A673 (cell line): ENCODE measurements at regions not wholly inside any gene's neighbourhood (a gene's known extent, or its start where the extent isn't known, plus 50 kb on each side); places are given as distances from the start of the nearest gene placed in this dataset.

Source experiments
- BruUV-seq: library from RNA; stranded (reverse); fragments of 400-500 nt; replicated peaks from 2 replicates; lab custom pipeline; 2021; lab: Mats Ljungman, UMichigan
- CTCF ChIA-PET: fragments of 300-600 bp; sonication (Branson Sonifier 250); formaldehyde crosslinking; loops from one replicate; lab custom pipeline; 2022; ENCODE audit warnings: antibody characterized with exemption; lab: Charles Lee
- POLR2A ChIA-PET: fragments of 300-600 bp; sonication (Branson Sonifier 250); formaldehyde crosslinking; loops from one replicate; lab custom pipeline; 2022; ENCODE audit warnings: antibody characterized with exemption; ENCODE audit not compliant: low non-redundant PET; lab: Charles Lee
- DNase-seq: peaks from one replicate; pipeline ENCODE4 v3.0.0-alpha.2; 2015; ENCODE audit warnings: low spot score
- H3K27ac ChIP-seq: fragments of 200-600 bp; sonication (generic); 2 replicates; pipeline ENCODE4 v1.5.1; 2016; ENCODE audit warnings: mixed run types, low read depth, mild to moderate bottlenecking, mixed read lengths, antibody characterized with exemption, low read length; ENCODE audit not compliant: poor library complexity, severe bottlenecking
- H3K27me3 ChIP-seq: fragments of 200-600 bp; sonication (generic); replicated peaks from 2 replicates; pipeline ENCODE4 v1.6.1; 2017; ENCODE audit warnings: mixed run types, low read depth, mild to moderate bottlenecking, mixed read lengths, antibody characterized with exemption, low read length; ENCODE audit not compliant: insufficient read depth, poor library complexity
- H3K36me3 ChIP-seq: fragments of 200-600 bp; sonication (generic); 2 replicates; pipeline ENCODE4 v1.6.1; 2016; ENCODE audit warnings: mixed run types, mild to moderate bottlenecking, mixed read lengths, antibody characterized with exemption, low read length; ENCODE audit not compliant: insufficient read depth, poor library complexity, severe bottlenecking
- H3K4me1 ChIP-seq: fragments of 200-600 bp; sonication (generic); 2 replicates; pipeline ENCODE4 v1.6.1; 2017; ENCODE audit warnings: mixed run types, mild to moderate bottlenecking, mixed read lengths, antibody characterized with exemption, low read length; ENCODE audit not compliant: insufficient read depth, poor library complexity, severe bottlenecking
- H3K4me3 ChIP-seq: fragments of 200-600 bp; sonication (generic); 2 replicates; pipeline ENCODE4 v1.5.1; 2016; ENCODE audit warnings: low read depth, mixed run types, mild to moderate bottlenecking, mixed read lengths, low read length; ENCODE audit not compliant: poor library complexity, severe bottlenecking
- H3K9me3 ChIP-seq: fragments of 200-600 bp; sonication (generic); 2 replicates; pipeline ENCODE4 v1.6.1; 2016; ENCODE audit warnings: mixed run types, low read depth, mild to moderate bottlenecking, mixed read lengths, antibody characterized with exemption, low read length; ENCODE audit not compliant: poor library complexity, severe bottlenecking
- EZH2 ChIP-seq: fragments of 200-600 bp; sonication (generic); IDR thresholded peaks from 2 replicates; pipeline ENCODE4 v1.6.1; 2017; ENCODE audit warnings: borderline replicate concordance, low read depth, mild to moderate bottlenecking, mixed read lengths, antibody characterized with exemption, low read length; ENCODE audit not compliant: poor library complexity, severe bottlenecking
- intact Hi-C: fragments of 100-400 bp; cut with micrococcal nuclease; formaldehyde crosslinking; loops from one replicate; pipeline ENCODE4 v1.10.0; 2022; ENCODE audit not compliant: unreplicated experiment
- TF ChIP-seq, protein P1 (sequence below): fragments of 300-800, 200-600 bp; sonication (generic); conservative IDR thresholded peaks from 2 replicates; pipeline ENCODE4 v1.5.1; 2017; ENCODE audit warnings: low read depth, mild to moderate bottlenecking, antibody characterized with exemption, low read length, moderate library complexity, mixed read lengths

DNA sequence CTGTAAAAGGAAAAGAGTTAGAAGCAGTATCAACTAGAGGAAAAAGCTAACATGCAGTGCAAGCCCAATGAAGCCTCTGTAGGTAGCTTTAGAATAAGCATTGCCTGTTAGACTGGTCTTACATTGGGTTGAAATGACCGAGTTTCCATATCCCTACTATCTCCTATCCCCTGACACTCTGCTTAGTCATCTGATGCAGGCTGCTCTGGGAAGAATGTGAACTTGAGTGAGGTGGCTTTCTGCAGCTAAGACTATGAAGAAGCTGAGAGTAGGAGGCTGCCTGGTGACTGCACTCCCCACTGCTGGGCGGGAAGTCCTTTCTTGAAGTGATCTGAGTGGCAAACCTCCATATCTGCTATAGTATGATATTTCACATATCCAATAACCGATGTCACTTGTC lies 64.7 kb downstream of the OXSM start:
- TF ChIP-seq, protein P1, sequence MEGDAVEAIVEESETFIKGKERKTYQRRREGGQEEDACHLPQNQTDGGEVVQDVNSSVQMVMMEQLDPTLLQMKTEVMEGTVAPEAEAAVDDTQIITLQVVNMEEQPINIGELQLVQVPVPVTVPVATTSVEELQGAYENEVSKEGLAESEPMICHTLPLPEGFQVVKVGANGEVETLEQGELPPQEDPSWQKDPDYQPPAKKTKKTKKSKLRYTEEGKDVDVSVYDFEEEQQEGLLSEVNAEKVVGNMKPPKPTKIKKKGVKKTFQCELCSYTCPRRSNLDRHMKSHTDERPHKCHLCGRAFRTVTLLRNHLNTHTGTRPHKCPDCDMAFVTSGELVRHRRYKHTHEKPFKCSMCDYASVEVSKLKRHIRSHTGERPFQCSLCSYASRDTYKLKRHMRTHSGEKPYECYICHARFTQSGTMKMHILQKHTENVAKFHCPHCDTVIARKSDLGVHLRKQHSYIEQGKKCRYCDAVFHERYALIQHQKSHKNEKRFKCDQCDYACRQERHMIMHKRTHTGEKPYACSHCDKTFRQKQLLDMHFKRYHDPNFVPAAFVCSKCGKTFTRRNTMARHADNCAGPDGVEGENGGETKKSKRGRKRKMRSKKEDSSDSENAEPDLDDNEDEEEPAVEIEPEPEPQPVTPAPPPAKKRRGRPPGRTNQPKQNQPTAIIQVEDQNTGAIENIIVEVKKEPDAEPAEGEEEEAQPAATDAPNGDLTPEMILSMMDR = no peak
- no peak for TF ChIP-seq EZH2
- no peak for DNase-seq
- Histone ChIP-seq H3K4me3 (no peak overlapping the region), H3K27me3 (no peaks in the 10 kb centered on the region), H3K4me1 (no peaks in the 10 kb centered on the region), H3K9me3 (no peaks in the 10 kb centered on the region), H3K36me3 (no peaks in the 10 kb centered on the region), H3K27ac (no peak overlapping the region)
- ChIA-PET POLR2A (no interaction called here), CTCF (interaction anchor here (1.6 kb wide), 1 partner anchor 206 kb away, joined by 7 read pairs; no protein-coding TSS in a partner anchor)
- no TSS peak for BruUV-seq
- intact Hi-C loops = loop anchor here (10.0 kb wide), 1 partner anchor 1080 kb away; no protein-coding TSS in a partner anchor

DNA sequence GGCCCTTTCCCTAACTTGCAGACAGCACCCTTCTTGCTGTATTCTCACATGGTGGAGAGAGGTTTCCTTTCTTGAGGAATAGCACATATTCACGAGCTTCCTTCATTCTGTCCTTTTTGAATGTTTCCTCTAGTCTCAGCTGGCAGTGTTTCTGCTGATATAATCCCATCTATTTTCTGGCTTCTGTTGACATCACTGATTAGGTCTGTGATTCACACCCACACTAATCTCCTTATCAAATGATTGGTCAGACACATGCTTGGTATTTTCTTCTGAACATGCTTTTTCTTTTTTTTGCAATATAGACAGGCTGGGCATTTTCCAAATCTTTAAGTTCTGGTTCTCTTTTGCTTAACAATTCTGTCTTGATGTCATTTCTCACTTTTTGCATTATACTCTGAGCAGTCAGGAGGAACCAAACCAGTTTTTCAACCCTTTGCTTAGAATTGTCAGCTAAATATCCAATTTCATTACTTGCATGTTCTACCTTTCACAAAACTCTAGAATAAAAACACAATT lies 65.4 kb downstream of the OXSM start:
- TF ChIP-seq EZH2 = no peak
- no peaks in the 10 kb centered on the region for H3K27me3 ChIP-seq
- no peak overlapping the region for H3K4me3 ChIP-seq
- no peak overlapping the region for H3K27ac ChIP-seq
- H3K36me3 ChIP-seq = no peaks in the 10 kb centered on the region
- no peaks in the 10 kb centered on the region for H3K9me3 ChIP-seq
- POLR2A ChIA-PET = no interaction called here
- no peak for DNase-seq
- CTCF ChIA-PET = interaction anchor here (1.6 kb wide), 1 partner anchor 207 kb away, joined by 7 read pairs; no protein-coding TSS in a partner anchor
- intact Hi-C loops = loop anchor here (10.0 kb wide), 1 partner anchor 1081 kb away; no protein-coding TSS in a partner anchor
- no peaks in the 10 kb centered on the region for H3K4me1 ChIP-seq
- no TSS peak for BruUV-seq

DNA sequence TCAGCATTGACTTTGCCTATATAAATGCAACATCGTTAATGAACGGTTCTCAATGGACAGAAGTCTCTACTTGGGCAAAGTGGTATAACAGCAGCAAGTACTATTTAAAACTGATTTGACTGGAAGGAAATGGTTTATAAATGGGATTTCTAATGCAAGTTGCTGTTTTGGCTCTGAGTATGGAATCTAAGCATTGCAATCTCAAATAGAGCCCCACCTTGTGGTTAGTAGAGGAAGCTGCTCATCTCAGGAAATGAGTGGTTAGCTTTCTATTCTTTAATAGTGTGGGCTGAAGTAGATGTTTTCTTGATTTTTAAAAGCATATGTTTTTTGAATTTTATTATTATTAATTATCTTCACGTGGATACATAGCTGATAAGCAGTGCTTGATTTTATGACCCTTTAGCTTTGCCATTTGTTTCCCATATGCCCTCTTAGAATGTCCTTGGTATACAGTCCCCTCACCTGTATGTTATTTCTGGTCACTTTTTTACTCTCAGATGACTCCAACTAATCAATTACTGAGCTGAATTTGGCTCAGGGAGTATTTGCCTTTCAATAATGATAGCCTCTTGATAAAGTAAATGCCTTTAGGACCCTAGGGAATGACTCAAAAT lies 67.1 kb downstream of the OXSM start:
- no peaks in the 10 kb centered on the region for H3K4me1 ChIP-seq
- intact Hi-C loops = loop anchor here (1.0 to 10.0 kb wide), 2 partner anchors 209 to 1082 kb away; no protein-coding TSS in a partner anchor
- peak; percentile 66 for DNase-seq

More for the DNA sequence above, 67.1 kb downstream of the OXSM start:
- CTCF ChIA-PET = interaction anchor here (0.6 to 1.0 kb wide), 2 partner anchors 29 to 209 kb away, joined by 3 to 8 read pairs; no protein-coding TSS in a partner anchor
- no peaks in the 10 kb centered on the region for H3K27me3 ChIP-seq
- H3K36me3 ChIP-seq = no peaks in the 10 kb centered on the region
- H3K27ac ChIP-seq = no peak overlapping the region
- TF ChIP-seq EZH2 = no peak
- TF ChIP-seq, protein P1 = peak; percentile 88
- H3K4me3 ChIP-seq = no peak overlapping the region
- POLR2A ChIA-PET = no interaction called here
- H3K9me3 ChIP-seq = no peaks in the 10 kb centered on the region
- no TSS peak for BruUV-seq
